H9 (cell line): ENCODE measurements at regions not wholly inside any gene's neighbourhood (a gene's known extent, or its start where the extent isn't known, plus 50 kb on each side); places are given as distances from the start of the nearest gene placed in this dataset.

ENCODE experiments used
- DNase-seq: peaks from one replicate; pipeline ENCODE4 v3.0.0-alpha.2; 2017
- H2AFZ ChIP-seq: one replicate; pipeline ENCODE4 v1.6.1; 2013; ENCODE audit warnings: mild to moderate bottlenecking, low read length, control low read depth, moderate library complexity
- H2AK5ac ChIP-seq: 2 replicates; pipeline ENCODE4 v1.6.1; 2013; ENCODE audit warnings: low read length, control low read depth, mixed read lengths; ENCODE audit not compliant: insufficient read length
- H2BK120ac ChIP-seq: one replicate; pipeline ENCODE4 v1.6.1; 2013; ENCODE audit warnings: low read depth, mild to moderate bottlenecking, low read length, control low read depth, inconsistent platforms; ENCODE audit not compliant: poor library complexity, severe bottlenecking
- H2BK12ac ChIP-seq: 2 replicates; pipeline ENCODE4 v1.6.1; 2013; ENCODE audit warnings: low read length, control low read depth, mixed read lengths, low read depth; ENCODE audit not compliant: insufficient read length
- H2BK15ac ChIP-seq: 2 replicates; pipeline ENCODE4 v1.6.1; 2013; ENCODE audit warnings: low read depth, low read length, control low read depth
- H2BK20ac ChIP-seq: one replicate; pipeline ENCODE4 v1.6.1; 2013; ENCODE audit warnings: low read depth, mild to moderate bottlenecking, low read length, control low read depth, inconsistent platforms; ENCODE audit not compliant: poor library complexity, severe bottlenecking
- H2BK5ac ChIP-seq: 2 replicates; pipeline ENCODE4 v1.6.1; 2013; ENCODE audit warnings: low read length, control low read depth, mixed read lengths; ENCODE audit not compliant: insufficient read length
- H3K14ac ChIP-seq: 2 replicates; pipeline ENCODE4 v1.6.1; 2013; ENCODE audit warnings: low read length, control low read depth; ENCODE audit not compliant: insufficient read depth
- H3K18ac ChIP-seq: 2 replicates; pipeline ENCODE4 v1.6.1; 2013; ENCODE audit warnings: low read depth, mild to moderate bottlenecking, mixed read lengths, low read length, control low read depth; ENCODE audit not compliant: insufficient read length
- H3K23ac ChIP-seq: 2 replicates; pipeline ENCODE4 v1.6.1; 2013; ENCODE audit warnings: low read length, control low read depth, mixed read lengths, low read depth; ENCODE audit not compliant: insufficient read length
- H3K23me2 ChIP-seq: 2 replicates; pipeline ENCODE4 v1.6.1; 2013; ENCODE audit warnings: low read depth, mild to moderate bottlenecking, mixed read lengths, low read length, control low read depth; ENCODE audit not compliant: insufficient read length, poor library complexity, severe bottlenecking
- H3K27ac ChIP-seq: 2 replicates; pipeline ENCODE4 v1.5.1; 2013; ENCODE audit warnings: low read length, control low read depth, mixed read lengths, low read depth; ENCODE audit not compliant: insufficient read length
- H3K27me3 ChIP-seq: 2 replicates; pipeline ENCODE4 v1.6.1; 2013; ENCODE audit warnings: low read length, control low read depth, inconsistent platforms; ENCODE audit not compliant: insufficient read depth
- H3K4ac ChIP-seq: 2 replicates; pipeline ENCODE4 v1.6.1; 2013; ENCODE audit warnings: low read depth, mild to moderate bottlenecking, control low read depth, inconsistent platforms, low read length, moderate library complexity
- H3K4me1 ChIP-seq: 2 replicates; pipeline ENCODE4 v1.6.1; 2013; ENCODE audit warnings: low read length, control low read depth, inconsistent platforms; ENCODE audit not compliant: insufficient read depth
- H3K4me2 ChIP-seq: 2 replicates; pipeline ENCODE4 v1.6.1; 2013; ENCODE audit warnings: low read length, control low read depth, mixed read lengths; ENCODE audit not compliant: insufficient read length, insufficient read depth
- H3K56ac ChIP-seq: 2 replicates; pipeline ENCODE4 v1.6.1; 2013; ENCODE audit warnings: low read depth, mild to moderate bottlenecking, mixed read lengths, low read length, control low read depth; ENCODE audit not compliant: insufficient read length
- H3K79me1 ChIP-seq: 2 replicates; pipeline ENCODE4 v1.6.1; 2013; ENCODE audit warnings: low read depth, mild to moderate bottlenecking, moderate library complexity, low read length, control low read depth, inconsistent platforms; ENCODE audit not compliant: insufficient read depth, poor library complexity, severe bottlenecking
- H3K79me2 ChIP-seq: 2 replicates; pipeline ENCODE4 v1.6.1; 2013; ENCODE audit warnings: low read length, control low read depth, inconsistent platforms; ENCODE audit not compliant: insufficient read depth
- H3K9ac ChIP-seq: 2 replicates; pipeline ENCODE4 v1.6.1; 2013; ENCODE audit warnings: low read length, control low read depth, mixed read lengths; ENCODE audit not compliant: insufficient read length; ENCODE audit errors: extremely low read depth
- H3K9me3 ChIP-seq: one replicate; pipeline ENCODE4 v1.6.1; 2013; ENCODE audit warnings: low read depth, low read length, inconsistent platforms; ENCODE audit not compliant: control insufficient read depth
- H3T11ph ChIP-seq: one replicate; pipeline ENCODE4 v1.6.1; 2013; ENCODE audit warnings: mild to moderate bottlenecking, low read length, control low read depth, inconsistent platforms
- H4K20me1 ChIP-seq: one replicate; pipeline ENCODE4 v1.6.1; 2013; ENCODE audit not compliant: control insufficient read depth, insufficient read length, insufficient read depth
- H4K5ac ChIP-seq: 2 replicates; pipeline ENCODE4 v1.6.1; 2013; ENCODE audit warnings: low read depth, mild to moderate bottlenecking, mixed read lengths, low read length, control low read depth; ENCODE audit not compliant: insufficient read length
- H4K8ac ChIP-seq: replicated peaks from 2 replicates; pipeline ENCODE4 v1.6.1; 2013; ENCODE audit warnings: low read length, control low read depth, mixed read lengths, low read depth; ENCODE audit not compliant: insufficient read length
- H4K91ac ChIP-seq: 2 replicates; pipeline ENCODE4 v1.6.1; 2013; ENCODE audit warnings: low read depth, mild to moderate bottlenecking, moderate library complexity, mixed read lengths, low read length, control low read depth; ENCODE audit not compliant: insufficient read length
- H3K27ac Mint-ChIP-seq, 3 experiments: 2 replicates in 2 of 3; 3 replicates in 1 of 3; pipeline ENCODE4 v1.8.0; 2020 to 2021; ENCODE audit warnings: mixed read lengths in 3 of 3, mild to moderate bottlenecking in 1 of 3, moderate library complexity in 1 of 3
- H3K27me3 Mint-ChIP-seq: 2 replicates; pipeline ENCODE4 v1.8.0; 2021; ENCODE audit warnings: low read depth, mild to moderate bottlenecking, moderate library complexity, mixed read lengths
- H3K36me3 Mint-ChIP-seq, 3 experiments: 2 replicates in 2 of 3; 3 replicates in 1 of 3; pipeline ENCODE4 v1.8.0; 2020 to 2021; ENCODE audit warnings: low read depth in 3 of 3, mixed read lengths in 3 of 3; ENCODE audit not compliant: insufficient read depth in 1 of 3
- H3K4me1 Mint-ChIP-seq, 2 experiments: 2 replicates each; pipeline ENCODE4 v1.8.0; 2020; ENCODE audit warnings: mixed read lengths in 2 of 2
- H3K4me3 Mint-ChIP-seq, 2 experiments: 2 replicates in 1 of 2; 3 replicates in 1 of 2; pipeline ENCODE4 v1.8.0; 2020 to 2021; ENCODE audit warnings: mild to moderate bottlenecking in 2 of 2, mixed read lengths in 2 of 2, moderate library complexity in 1 of 2
- H3K9me3 Mint-ChIP-seq, 2 experiments: 2 replicates in 1 of 2; 3 replicates in 1 of 2; pipeline ENCODE4 v1.8.0; 2020; ENCODE audit warnings: mild to moderate bottlenecking in 2 of 2, mixed read lengths in 2 of 2, moderate library complexity in 1 of 2
- WGBS: extraction: QIAGEN DNeasy Blood & Tissue Kit; methylation state at CpG from one replicate; pipeline ENCODE4 v1.1.7; 2013; ENCODE audit warnings: missing lambda C conversion rate, low lambda C conversion rate, mixed read lengths; ENCODE audit not compliant: insufficient read length; ENCODE audit errors: extremely low coverage; 5-methylcytosine and 5-hydroxymethylcytosine counted together
- TF ChIP-seq, protein P1 (sequence below): fragments of 200-600 bp; sonication (generic); conservative IDR thresholded peaks from 3 replicates; pipeline ENCODE4 v1.8.0; 2021; ENCODE audit warnings: antibody characterized with exemption, mild to moderate bottlenecking

DNA sequence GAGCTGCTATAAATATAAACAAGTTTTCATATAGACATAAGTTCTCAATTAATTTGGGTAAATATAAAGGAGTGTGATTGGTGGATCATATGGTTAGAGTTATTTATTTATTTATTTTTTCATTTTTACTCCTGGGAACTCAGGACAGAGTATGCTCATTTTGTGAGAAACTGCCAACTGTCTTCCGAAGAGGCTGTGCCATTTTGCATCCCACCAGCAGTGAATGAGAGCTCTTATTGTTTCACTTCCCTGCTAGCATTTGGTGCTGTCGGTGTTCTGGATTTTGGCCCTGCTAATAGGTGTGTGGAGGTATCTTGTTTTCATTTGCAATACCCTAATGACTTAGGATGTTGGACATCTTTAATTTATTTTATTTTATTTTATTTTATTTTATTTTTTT, 50.4 kb upstream of the XPO1 start:
- Histone ChIP-seq H2AFZ (no peak overlapping the region), H4K5ac (no peak overlapping the region), H3K9ac (no peak overlapping the region), H4K8ac (no peak overlapping the region), H4K20me1 (no peaks in the 10 kb centered on the region), H3K23ac (no peak overlapping the region), H3K14ac (no peak overlapping the region), H3K23me2 (no peaks in the 10 kb centered on the region), H2AK5ac (no peak overlapping the region), H3K18ac (no peak overlapping the region), H3K4me1 (no peaks in the 10 kb centered on the region; the same call in 1 of the 2 replicates), H2BK20ac (no peak overlapping the region), H3K4me2 (no peak overlapping the region), H2BK15ac (no peak overlapping the region), H4K91ac (no peak overlapping the region), H2BK12ac (no peak overlapping the region), H3K79me1 (no peaks in the 10 kb centered on the region), H3K9me3 (no peaks in the 10 kb centered on the region), H3K4ac (no peak overlapping the region), H3K27me3 (no peaks in the 10 kb centered on the region), H3K79me2 (no peaks in the 10 kb centered on the region), H2BK5ac (no peak overlapping the region), H3K56ac (no peak overlapping the region), H3K27ac (no peak overlapping the region), H2BK120ac (no peak overlapping the region), H3T11ph (no peak overlapping the region)
- no peak overlapping the region for H3K4me3 Mint-ChIP-seq
- peaks cover 5 to 9% of the 10 kb centered on the region in 2 experiments for H3K4me1 Mint-ChIP-seq
- WGBS: no CpG with 5 or more reads among the region's 2 CpGs
- peaks cover 6% of the 10 kb centered on the region in 3 experiments for H3K36me3 Mint-ChIP-seq
- TF ChIP-seq, protein P1, sequence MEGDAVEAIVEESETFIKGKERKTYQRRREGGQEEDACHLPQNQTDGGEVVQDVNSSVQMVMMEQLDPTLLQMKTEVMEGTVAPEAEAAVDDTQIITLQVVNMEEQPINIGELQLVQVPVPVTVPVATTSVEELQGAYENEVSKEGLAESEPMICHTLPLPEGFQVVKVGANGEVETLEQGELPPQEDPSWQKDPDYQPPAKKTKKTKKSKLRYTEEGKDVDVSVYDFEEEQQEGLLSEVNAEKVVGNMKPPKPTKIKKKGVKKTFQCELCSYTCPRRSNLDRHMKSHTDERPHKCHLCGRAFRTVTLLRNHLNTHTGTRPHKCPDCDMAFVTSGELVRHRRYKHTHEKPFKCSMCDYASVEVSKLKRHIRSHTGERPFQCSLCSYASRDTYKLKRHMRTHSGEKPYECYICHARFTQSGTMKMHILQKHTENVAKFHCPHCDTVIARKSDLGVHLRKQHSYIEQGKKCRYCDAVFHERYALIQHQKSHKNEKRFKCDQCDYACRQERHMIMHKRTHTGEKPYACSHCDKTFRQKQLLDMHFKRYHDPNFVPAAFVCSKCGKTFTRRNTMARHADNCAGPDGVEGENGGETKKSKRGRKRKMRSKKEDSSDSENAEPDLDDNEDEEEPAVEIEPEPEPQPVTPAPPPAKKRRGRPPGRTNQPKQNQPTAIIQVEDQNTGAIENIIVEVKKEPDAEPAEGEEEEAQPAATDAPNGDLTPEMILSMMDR: no peak
- H3K27ac Mint-ChIP-seq: no peak overlapping the region
- H3K9me3 Mint-ChIP-seq: peaks cover 6 to 8% of the 10 kb centered on the region in 2 experiments
- H3K27me3 Mint-ChIP-seq: no peaks in the 10 kb centered on the region
- no peak for DNase-seq
